Erythroblast (primary cell): ENCODE measurements at regions not wholly inside any gene's neighbourhood (a gene's known extent, or its start where the extent isn't known, plus 50 kb on each side); places are given as distances from the start of the nearest gene placed in this dataset.

Experiments
- GATA1 ChIP-seq: IDR thresholded peaks from 2 replicates; pipeline ENCODE4 v1.6.1; 2011; ENCODE audit warnings: low read depth, mild to moderate bottlenecking, control low read depth, low read length, moderate library complexity
- POLR2A ChIP-seq: IDR thresholded peaks from 2 replicates; pipeline ENCODE4 v1.6.1; 2011; ENCODE audit warnings: mild to moderate bottlenecking, low read length

GRCh38 chr5:155459889-155460500, 446.4 kb downstream of the KIF4B start:
- no peak for TF ChIP-seq POLR2A
- no peak for TF ChIP-seq GATA1
